K562 (cell line): ENCODE measurements at regions not wholly inside any gene's neighbourhood (a gene's known extent, or its start where the extent isn't known, plus 50 kb on each side); places are given as distances from the start of the nearest gene placed in this dataset.

Experiments
- DPF2 ChIP-seq: fragments of 450-650 bp; IDR thresholded peaks from 2 replicates; pipeline ENCODE4 v1.6.1; 2016
- FOSL1 ChIP-seq: fragments of 200-800 bp; sonication (Bioruptor generic); conservative IDR thresholded peaks from 2 replicates; pipeline ENCODE4 v1.6.1; 2016; ENCODE audit warnings: missing genetic modification characterization, missing compliant biosample characterization
- HINFP ChIP-seq: fragments of 450-650 bp; conservative IDR thresholded peaks from 2 replicates; pipeline ENCODE4 v1.6.1; 2016; ENCODE audit warnings: missing genetic modification characterization, low read depth, mild to moderate bottlenecking, control low read depth, missing compliant biosample characterization
- MEIS2 ChIP-seq: fragments of 450-650 bp; IDR thresholded peaks from 2 replicates; pipeline ENCODE4 v1.6.1; 2014; ENCODE audit warnings: mild to moderate bottlenecking; ENCODE audit not compliant: partially characterized antibody
- PPARD ChIP-seq: fragments of 250-450 bp; sonication (Bioruptor Pico); IDR thresholded peaks from 2 replicates; pipeline ENCODE4 v1.8.0; 2022; ENCODE audit warnings: inconsistent platforms, mild to moderate bottlenecking, moderate library complexity
- PRDM10 ChIP-seq: fragments of 450-650 bp; IDR thresholded peaks from 2 replicates; pipeline ENCODE4 v1.6.1; 2018; ENCODE audit not compliant: partially characterized antibody
- SIN3A ChIP-seq, 2 experiments: fragments of 150-350 bp in 1 of 2; IDR thresholded peaks; 2 replicates each; pipeline ENCODE4 v1.6.1; 2011 to 2016; ENCODE audit warnings: borderline replicate concordance in 2 of 2, low read depth in 2 of 2, low read length in 2 of 2, mild to moderate bottlenecking in 2 of 2, moderate library complexity in 2 of 2; ENCODE audit not compliant: control insufficient read depth in 1 of 2
- SMARCA4 ChIP-seq: fragments of 450-650 bp; IDR thresholded peaks from 2 replicates; pipeline ENCODE4 v1.6.1; 2016
- SNRNP70 ChIP-seq: fragments of 200-400 bp; formaldehyde crosslinking; optimal IDR thresholded peaks from 2 replicates; pipeline ENCODE3; 2017; ENCODE audit warnings: low read depth, low read length
- SREBF2 ChIP-seq: sonication (generic); formaldehyde crosslinking; IDR thresholded peaks from 2 replicates; pipeline ENCODE4 v1.4.0; 2020; ENCODE audit warnings: mild to moderate bottlenecking, missing genetic modification reagents
- ZBED1 ChIP-seq: IDR thresholded peaks from 2 replicates; pipeline ENCODE4 v1.6.1; 2014
- ZNF407 ChIP-seq: fragments of 450-650 bp; IDR thresholded peaks from 2 replicates; pipeline ENCODE4 v1.6.1; 2016; ENCODE audit warnings: low read depth
- ZNF589 ChIP-seq: fragments of 200-800 bp; sonication (Bioruptor generic); IDR thresholded peaks from 2 replicates; pipeline ENCODE4 v1.6.1; 2016; ENCODE audit warnings: low read depth, missing genetic modification characterization, missing compliant biosample characterization
- ZNF655 ChIP-seq: fragments of 250-450 bp; sonication (Bioruptor Pico); IDR thresholded peaks from 2 replicates; pipeline ENCODE4 v1.5.0; 2021

- TF ChIP-seq PRDM10 (no peak), MEIS2 (peak; percentile 31), SREBF2 (CRISPR knock-in tag) (no peak), FOSL1 (peak; percentile 66), ZNF407 (no peak), SNRNP70 (no peak), ZNF589 (CRISPR knock-in tag) (no peak), PPARD (CRISPR knock-in tag) (no peak), ZNF655 (CRISPR knock-in tag) (no peak), SIN3A (IDR thresholded peaks at IDR 0.05; ENCODE audit: borderline replicate concordance in 2 of 2, control insufficient read depth in 1 of 2, low read depth in 2 of 2, low read length in 2 of 2) (no peak), ZBED1 (no peak), SMARCA4 (peak; percentile 52; the same call in 1 of the 2 replicates), HINFP (tag) (no peak), DPF2 (peak; percentile 68)
Measured at GRCh38 chr6:146908786-146909185, 295.4 kb upstream of the STXBP5 start (continued).
